Heart right ventricle (tissue), 16 donors: ENCODE measurements at regions not wholly inside any gene's neighbourhood (a gene's known extent, or its start where the extent isn't known, plus 50 kb on each side); places are given as distances from the start of the nearest gene placed in this dataset.
"Not testable (repeated sequence)": the region's sequence is repeated elsewhere in the genome, so short reads cannot be mapped to it uniquely, and the experiment has no call there.

Source experiments
- ATAC-seq, 8 donors: fragments of 200-7000 bp; cut with Tn5 transposase; one replicate each; pipeline ENCODE4 v1.9.1; 2020; ENCODE audit warnings: mild to moderate bottlenecking in 8 of 8, moderate library complexity in 8 of 8, moderate number of reproducible peaks in 1 of 8
- DNase-seq, 2 donors: peaks; one replicate each; pipeline ENCODE4 v3.0.0-alpha.2; 2020
- H3K27ac ChIP-seq, 10 donors: fragments of 200-600 bp; sonication (generic) in 2 of 10; one replicate each; pipeline versions ENCODE4 v1.5.0 to v1.8.0; 2020 to 2022; ENCODE audit warnings: mild to moderate bottlenecking in 3 of 10
- H3K27me3 ChIP-seq, 7 donors: fragments of 200-600 bp; one replicate each; pipeline ENCODE4 v1.8.0; 2021 to 2022; ENCODE audit warnings: mild to moderate bottlenecking in 2 of 7
- H3K36me3 ChIP-seq, 9 donors: fragments of 200-600 bp; sonication (generic) in 1 of 9; one replicate each; pipeline versions ENCODE4 v1.5.0 to v1.8.0; 2020 to 2022; ENCODE audit warnings: mild to moderate bottlenecking in 2 of 9
- H3K4me1 ChIP-seq, 9 donors: fragments of 200-600 bp; sonication (generic) in 1 of 9; one replicate each; pipeline versions ENCODE4 v1.5.0 to v1.8.0; 2020 to 2022; ENCODE audit warnings: mild to moderate bottlenecking in 4 of 9
- H3K4me3 ChIP-seq, 10 donors: fragments of 200-600 bp; sonication (generic) in 2 of 10; one replicate each; pipeline versions ENCODE4 v1.5.0 to v1.8.0; 2020 to 2022; ENCODE audit warnings: mild to moderate bottlenecking in 7 of 10, moderate library complexity in 2 of 10
- H3K9me3 ChIP-seq, 11 donors: fragments of 200-600 bp in 10 of 11; sonication (generic) in 2 of 11; one replicate each; pipeline versions ENCODE4 v1.5.0 to v1.8.0; 2013 to 2022; ENCODE audit warnings: mild to moderate bottlenecking in 2 of 11, control low read depth in 1 of 11, moderate library complexity in 1 of 11
- WGBS, 2 donors: extraction: QIAGEN DNeasy Blood & Tissue Kit; methylation state at CpG; one replicate each; pipeline ENCODE4 v1.1.7; 2013; ENCODE audit warnings: inconsistent platforms in 1 of 2; 5-methylcytosine and 5-hydroxymethylcytosine counted together
- intact Hi-C, 10 donors: fragments of 100-400 bp; cut with DNase I; formaldehyde crosslinking; loops; one replicate each; pipeline versions ENCODE4 v1.11.1 to v1.14.2; 2022
- TF ChIP-seq, protein P1 (sequence below), 9 donors: fragments of 200-600 bp; sonication (generic) in 2 of 9; IDR thresholded peaks; one replicate each; pipeline versions ENCODE4 v1.5.0 to v1.8.0; 2021 to 2022; ENCODE audit warnings: antibody characterized with exemption in 9 of 9, mild to moderate bottlenecking in 5 of 9, moderate library complexity in 1 of 9
- donor health status: Arrhythmogenic right ventricular cardiomyopathy.
- donor health status: ischemic (EF 13 %, LVEDD 7.1; RV severe dilation, severe dysfunction).
- donor health status: healthy with polysubstance abuse.
- donor health status: DM: no; HTN: yes; CAD: no.
- donor health status: DM: no; HTN: no; CAD: no.
- donor health status: ischemic (EF 25% LVEDD 6.9; RV normal size, moderate dysfunction).
- donor health status: ischemic (EF 25% LVEDD 5.7; RV mildly dilated, moderate dysfunction).
- donor health status: healthy.
- donor health status: DM: yes; HTN: yes; CAD: no.
- donor health status: Ischemic cardiomyopathy.
- donor health status: ischemic (EF 35%, LVEDD 5.7; RV mildly dilated, moderate dysfunction).
- donor health status: nonischemic (EF 11% LVEDD 7.7; RV severe dilation, severe dysfunction).
- donor health status: DM: yes; HTN: yes; CAD: no.
- donor health status: PGD.
- donor health status: ischemic (EF 29% LVEDD 5.4; RV normal size, mild dysfunction).
- donor health status: nonischemic (EF 23%, LVEDD 6.1; RV moderate dilation, normal function).

GRCh38 chr15:62417439-62417838 lies 252.4 kb upstream of the C2CD4B start:
- ATAC-seq: no peak
- no peak overlapping the region for H3K27ac ChIP-seq
- H3K27me3 ChIP-seq: no peaks in the 10 kb centered on the region
- 51 to 70% methylated on average over 3 of the region's 3 CpGs for WGBS, 2 donors
- peaks cover 6 to 53% (median 22%) of the 10 kb centered on the region in 9 donors for H3K4me1 ChIP-seq
- TF ChIP-seq, protein P1, sequence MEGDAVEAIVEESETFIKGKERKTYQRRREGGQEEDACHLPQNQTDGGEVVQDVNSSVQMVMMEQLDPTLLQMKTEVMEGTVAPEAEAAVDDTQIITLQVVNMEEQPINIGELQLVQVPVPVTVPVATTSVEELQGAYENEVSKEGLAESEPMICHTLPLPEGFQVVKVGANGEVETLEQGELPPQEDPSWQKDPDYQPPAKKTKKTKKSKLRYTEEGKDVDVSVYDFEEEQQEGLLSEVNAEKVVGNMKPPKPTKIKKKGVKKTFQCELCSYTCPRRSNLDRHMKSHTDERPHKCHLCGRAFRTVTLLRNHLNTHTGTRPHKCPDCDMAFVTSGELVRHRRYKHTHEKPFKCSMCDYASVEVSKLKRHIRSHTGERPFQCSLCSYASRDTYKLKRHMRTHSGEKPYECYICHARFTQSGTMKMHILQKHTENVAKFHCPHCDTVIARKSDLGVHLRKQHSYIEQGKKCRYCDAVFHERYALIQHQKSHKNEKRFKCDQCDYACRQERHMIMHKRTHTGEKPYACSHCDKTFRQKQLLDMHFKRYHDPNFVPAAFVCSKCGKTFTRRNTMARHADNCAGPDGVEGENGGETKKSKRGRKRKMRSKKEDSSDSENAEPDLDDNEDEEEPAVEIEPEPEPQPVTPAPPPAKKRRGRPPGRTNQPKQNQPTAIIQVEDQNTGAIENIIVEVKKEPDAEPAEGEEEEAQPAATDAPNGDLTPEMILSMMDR (IDR thresholded peaks at IDR 0.05): no peak
- intact Hi-C loops: no loop called here
- no peaks in the 10 kb centered on the region for H3K36me3 ChIP-seq
- no peak for DNase-seq
- peaks cover 0 to 5% (median 0%) of the 10 kb centered on the region in 11 donors for H3K9me3 ChIP-seq
- H3K4me3 ChIP-seq: no peak overlapping the region

GRCh38 chr15:62418496-62418895 lies 253.4 kb upstream of the C2CD4B start:
- H3K4me3 ChIP-seq, H3K9me3 ChIP-seq, H3K27ac ChIP-seq, H3K36me3 ChIP-seq, H3K27me3 ChIP-seq, ATAC-seq, intact Hi-C loops, DNase-seq: not testable (repeated sequence)
- peaks cover 0 to 43% (median 12%) of the 10 kb centered on the region in 9 donors for H3K4me1 ChIP-seq
- WGBS, 2 donors: 96 to 97% methylated on average over 3 of the region's 3 CpGs

DNA sequence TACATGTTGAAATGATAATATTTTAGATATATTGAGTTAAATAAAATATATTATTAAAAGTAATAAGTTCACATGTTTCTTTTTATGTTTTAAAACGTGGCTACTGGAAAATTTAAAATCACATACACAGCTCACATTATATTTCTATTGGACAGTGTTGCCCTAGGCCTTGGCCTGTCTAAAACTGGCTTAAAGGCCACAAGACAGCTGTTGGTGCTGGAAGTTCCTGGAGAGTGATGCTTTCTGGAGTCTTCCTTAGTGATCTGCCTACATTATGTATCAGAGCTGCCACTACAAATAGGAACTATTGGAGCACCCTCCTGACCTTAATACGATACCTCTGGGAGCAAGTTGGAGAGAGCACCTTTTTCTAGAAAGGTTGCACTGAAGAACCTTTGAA lies 254.1 kb upstream of the C2CD4B start:
- DNase-seq (no peak), ATAC-seq (no peak)
- H3K4me3 ChIP-seq: no peak overlapping the region
- peaks cover 0 to 5% (median 0%) of the 10 kb centered on the region in 11 donors for H3K9me3 ChIP-seq
- TF ChIP-seq, protein P1 (IDR thresholded peaks at IDR 0.05): no peak
- no peaks in the 10 kb centered on the region for H3K36me3 ChIP-seq
- no peak overlapping the region for H3K27ac ChIP-seq
- intact Hi-C loops: no loop called here
- peaks cover 0 to 36% (median 10%) of the 10 kb centered on the region in 9 donors for H3K4me1 ChIP-seq
- WGBS, 2 donors: 82 to 85% methylated on average over 2 of the region's 2 CpGs
- H3K27me3 ChIP-seq: no peaks in the 10 kb centered on the region

DNA sequence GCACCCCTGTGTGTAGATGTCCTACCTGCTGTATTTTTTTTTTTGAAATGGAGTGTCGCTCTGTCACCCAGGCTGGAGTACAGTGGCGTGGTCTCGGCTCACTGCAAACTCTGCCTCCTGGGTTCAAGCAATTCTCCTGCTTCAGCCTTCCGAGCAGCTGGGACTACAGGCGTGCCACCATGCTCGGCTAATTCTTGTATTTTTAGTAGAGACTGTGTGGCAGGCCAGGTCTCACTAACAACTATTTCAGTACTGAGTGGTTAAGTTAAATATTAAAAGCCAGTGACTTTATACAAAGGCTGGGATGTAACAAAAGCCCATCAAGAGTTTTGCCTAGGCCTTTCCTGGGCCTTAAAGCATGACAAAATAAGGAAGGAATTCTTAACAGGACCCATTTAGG lies 255.3 kb upstream of the C2CD4B start:
- not testable (repeated sequence) for ATAC-seq, H3K4me3 ChIP-seq, DNase-seq, H3K27me3 ChIP-seq, H3K9me3 ChIP-seq, H3K36me3 ChIP-seq, H3K27ac ChIP-seq
- H3K4me1 ChIP-seq: peaks cover 0 to 26% (median 10%) of the 10 kb centered on the region in 9 donors
- intact Hi-C loops: loop anchor here in 1 of 10 donors (10.0 kb wide), 1 partner anchor 56 kb away; no protein-coding TSS in a partner anchor
- WGBS, 2 donors: 95% methylated on average over 6 of the region's 6 CpGs

GRCh38 chr15:62421289-62421688 lies 256.2 kb upstream of the C2CD4B start:
- H3K36me3 ChIP-seq: peaks cover 0 to 3% (median 0%) of the 10 kb centered on the region in 9 donors
- no peak for DNase-seq
- no peak for ATAC-seq
- no peak overlapping the region for H3K27ac ChIP-seq
- H3K27me3 ChIP-seq: no peaks in the 10 kb centered on the region
- intact Hi-C loops: loop anchor here in 1 of 10 donors (10.0 kb wide), 1 partner anchor 56 kb away; no protein-coding TSS in a partner anchor
- 98 to 99% methylated on average over 3 of the region's 3 CpGs for WGBS, 2 donors
- H3K4me1 ChIP-seq: peaks cover under 1 to 19% (median 9%) of the 10 kb centered on the region in 9 donors
- TF ChIP-seq, protein P1 (IDR thresholded peaks at IDR 0.05): no peak
- H3K4me3 ChIP-seq: no peak overlapping the region
- H3K9me3 ChIP-seq: peaks cover 0 to 5% (median 0%) of the 10 kb centered on the region in 11 donors
